ENCODE measurements at regions not wholly inside any gene's neighbourhood (a gene's known extent, or its start where the extent isn't known, plus 50 kb on each side); places are given as distances from the start of the nearest gene placed in this dataset.

GRCh38 chr18:55136258-55136657 lies 177.0 kb upstream of the CCDC68 start:
- TF ChIP-seq USF1 (IDR thresholded peaks at IDR 0.05): no peak
- TF ChIP-seq EP300 (IDR thresholded peaks at IDR 0.05; ENCODE audit: borderline replicate concordance): no peak
- no peak for TF ChIP-seq NFIC (IDR thresholded peaks at IDR 0.05)
- TF ChIP-seq TEAD4 (IDR thresholded peaks at IDR 0.05): no peak
- no peak for TF ChIP-seq TCF12 (IDR thresholded peaks at IDR 0.05; ENCODE audit: low read depth)
- no peak for TF ChIP-seq ZBTB7A (IDR thresholded peaks at IDR 0.05; ENCODE audit: low read depth)
- no peak for TF ChIP-seq YY1 (IDR thresholded peaks at IDR 0.05; ENCODE audit: low read depth)
- TF ChIP-seq MAX (IDR thresholded peaks at IDR 0.05): no peak
- TF ChIP-seq CEBPB (IDR thresholded peaks at IDR 0.05): no peak
- no peak for TF ChIP-seq FOXM1 (IDR thresholded peaks at IDR 0.05; ENCODE audit: borderline replicate concordance, low read depth)
- no peak for TF ChIP-seq CREB1 (IDR thresholded peaks at IDR 0.05; ENCODE audit: low read depth)
- TF ChIP-seq TAF1 (IDR thresholded peaks at IDR 0.05; ENCODE audit: low read depth): no peak
- no peak for TF ChIP-seq RAD21 (IDR thresholded peaks at IDR 0.05; ENCODE audit: low read depth)
- no peak for TF ChIP-seq EGR1 (IDR thresholded peaks at IDR 0.05)
- no peak for TF ChIP-seq REST (IDR thresholded peaks at IDR 0.05; ENCODE audit: low read depth)

GRCh38 chr18:55133378-55133777 lies 174.1 kb upstream of the CCDC68 start:
- TF ChIP-seq TEAD4 (IDR thresholded peaks at IDR 0.05) (no peak), RAD21 (IDR thresholded peaks at IDR 0.05; ENCODE audit: low read depth) (no peak), EGR1 (IDR thresholded peaks at IDR 0.05) (no peak)

- no peak for TF ChIP-seq YY1 (IDR thresholded peaks at IDR 0.05; ENCODE audit: low read depth)
- TF ChIP-seq REST (IDR thresholded peaks at IDR 0.05; ENCODE audit: low read depth): no peak
- TF ChIP-seq FOXM1 (IDR thresholded peaks at IDR 0.05; ENCODE audit: borderline replicate concordance, low read depth): no peak
- no peak for TF ChIP-seq TCF12 (IDR thresholded peaks at IDR 0.05; ENCODE audit: low read depth)
- TF ChIP-seq MAX (IDR thresholded peaks at IDR 0.05): no peak
- TF ChIP-seq NFIC (IDR thresholded peaks at IDR 0.05): no peak
- no peak for TF ChIP-seq RAD21 (IDR thresholded peaks at IDR 0.05; ENCODE audit: low read depth)
- TF ChIP-seq EP300 (IDR thresholded peaks at IDR 0.05; ENCODE audit: borderline replicate concordance): no peak
- TF ChIP-seq TEAD4 (IDR thresholded peaks at IDR 0.05): no peak
- no peak for TF ChIP-seq CREB1 (IDR thresholded peaks at IDR 0.05; ENCODE audit: low read depth)
- TF ChIP-seq USF1 (IDR thresholded peaks at IDR 0.05): no peak
- no peak for TF ChIP-seq ZBTB7A (IDR thresholded peaks at IDR 0.05; ENCODE audit: low read depth)
- TF ChIP-seq CEBPB (IDR thresholded peaks at IDR 0.05): no peak
Measured at GRCh38 chr18:55128437-55128836, 169.2 kb upstream of the CCDC68 start.

GRCh38 chr18:55124078-55124763 lies 165.0 kb upstream of the CCDC68 start:
- TF ChIP-seq TCF12 (IDR thresholded peaks at IDR 0.05; ENCODE audit: low read depth): no peak
- TF ChIP-seq ZBTB7A (IDR thresholded peaks at IDR 0.05; ENCODE audit: low read depth): no peak
- TF ChIP-seq MAX (IDR thresholded peaks at IDR 0.05): no peak
- no peak for TF ChIP-seq CEBPB (IDR thresholded peaks at IDR 0.05)
- no peak for TF ChIP-seq TAF1 (IDR thresholded peaks at IDR 0.05; ENCODE audit: low read depth)
- no peak for TF ChIP-seq USF1 (IDR thresholded peaks at IDR 0.05)
- no peak for TF ChIP-seq YY1 (IDR thresholded peaks at IDR 0.05; ENCODE audit: low read depth)
- TF ChIP-seq REST (IDR thresholded peaks at IDR 0.05; ENCODE audit: low read depth): no peak
- no peak for TF ChIP-seq NFIC (IDR thresholded peaks at IDR 0.05)
- no peak for TF ChIP-seq EGR1 (IDR thresholded peaks at IDR 0.05)
- TF ChIP-seq CREB1 (IDR thresholded peaks at IDR 0.05; ENCODE audit: low read depth): no peak
- TF ChIP-seq TEAD4 (IDR thresholded peaks at IDR 0.05): no peak
- TF ChIP-seq EP300 (IDR thresholded peaks at IDR 0.05; ENCODE audit: borderline replicate concordance): no peak
- no peak for TF ChIP-seq RAD21 (IDR thresholded peaks at IDR 0.05; ENCODE audit: low read depth)
- no peak for TF ChIP-seq FOXM1 (IDR thresholded peaks at IDR 0.05; ENCODE audit: borderline replicate concordance, low read depth)
